Gastroesophageal sphincter (tissue), 4 donors: ENCODE measurements at regions not wholly inside any gene's neighbourhood (a gene's known extent, or its start where the extent isn't known, plus 50 kb on each side); places are given as distances from the start of the nearest gene placed in this dataset.

ENCODE experiments used
- ATAC-seq: fragments of 150-250 bp; one replicate; pipeline ENCODE4 v1.9.1; 2016; ENCODE audit warnings: mild to moderate bottlenecking, moderate library complexity
- H3K27ac ChIP-seq, 4 donors: fragments of 200-600 bp; sonication (generic) in 3 of 4; 1 replicate in 3 of 4; 2 replicates in 1 of 4; pipeline ENCODE4 v1.5.1; 2016 to 2019
- H3K27me3 ChIP-seq: fragments of 200-600 bp; sonication (generic); one replicate; pipeline ENCODE4 v1.5.1; 2019
- H3K36me3 ChIP-seq, 2 donors: fragments of 200-600 bp; sonication (generic); one replicate each; pipeline ENCODE4 v1.5.1; 2019; ENCODE audit warnings: control low read depth in 1 of 2
- H3K4me1 ChIP-seq, 3 donors: fragments of 200-600 bp; sonication (generic); 1 replicate in 2 of 3; 2 replicates in 1 of 3; pipeline ENCODE4 v1.5.1; 2016 to 2019; ENCODE audit warnings: control low read depth in 2 of 3
- H3K4me3 ChIP-seq, 2 donors: fragments of 200-600 bp; sonication (generic); one replicate each; pipeline ENCODE4 v1.5.1; 2019; ENCODE audit warnings: mild to moderate bottlenecking in 1 of 2, moderate library complexity in 1 of 2
- H3K9me3 ChIP-seq, 3 donors: fragments of 200-600 bp; sonication (generic); one replicate each; pipeline ENCODE4 v1.5.1; 2017 to 2019; ENCODE audit warnings: control low read depth in 2 of 3
- CTCF ChIP-seq, 4 experiments: fragments of 200-600 bp in 2 of 4; fragments of 450-650 bp in 2 of 4; sonication (generic) in 1 of 4; IDR thresholded peaks; one replicate each; pipeline ENCODE4 v1.5.1; 2017 to 2019; ENCODE audit warnings: antibody characterized with exemption in 4 of 4, mild to moderate bottlenecking in 2 of 4, moderate library complexity in 2 of 4
- EP300 ChIP-seq: sonication (generic); formaldehyde crosslinking; IDR thresholded peaks from one replicate; pipeline ENCODE4 v1.6.1; 2017; ENCODE audit warnings: antibody characterized with exemption, mild to moderate bottlenecking
- POLR2A ChIP-seq, 2 donors: fragments of 450-650 bp; IDR thresholded peaks; one replicate each; pipeline ENCODE4 v1.6.1; 2017; ENCODE audit warnings: antibody characterized with exemption in 2 of 2, mild to moderate bottlenecking in 2 of 2, moderate library complexity in 1 of 2
- POLR2AphosphoS5 ChIP-seq: sonication (generic); formaldehyde crosslinking; IDR thresholded peaks from one replicate; pipeline ENCODE4 v1.6.1; 2017; ENCODE audit warnings: antibody characterized with exemption
- WGBS, 2 donors: methylation state at CpG; one replicate each; pipeline ENCODE4 v1.1.5; 2018; ENCODE audit warnings: low coverage in 1 of 2; 5-methylcytosine and 5-hydroxymethylcytosine counted together

GRCh38 chr5:124550731-124551130 lies 195.7 kb downstream of the ZNF608 start:
- Histone ChIP-seq H3K4me3 (no peak overlapping the region), H3K27ac (no peak overlapping the region), H3K9me3 (no peaks in the 10 kb centered on the region), H3K4me1 (no peaks in the 10 kb centered on the region), H3K27me3 (no peaks in the 10 kb centered on the region), H3K36me3 (no peaks in the 10 kb centered on the region)
- no peak for TF ChIP-seq EP300
- WGBS, 2 donors: 72 to 80% methylated on average over 3 of the region's 3 CpGs
- ATAC-seq: no peak

GRCh38 chr5:124549891-124550436 lies 196.5 kb downstream of the ZNF608 start:
- Histone ChIP-seq H3K9me3 (no peaks in the 10 kb centered on the region), H3K27me3 (no peaks in the 10 kb centered on the region), H3K27ac (no peak overlapping the region), H3K36me3 (no peaks in the 10 kb centered on the region), H3K4me1 (no peaks in the 10 kb centered on the region), H3K4me3 (no peak overlapping the region)
- no peak for ATAC-seq
- WGBS, 2 donors: 81 to 93% methylated on average over 4 of the region's 4 CpGs
- TF ChIP-seq EP300 (no peak), POLR2A (IDR thresholded peaks at IDR 0.05) (no peak), CTCF (IDR thresholded peaks at IDR 0.05) (no peak), POLR2AphosphoS5 (no peak)

- no peak overlapping the region for H3K4me3 ChIP-seq
- H3K4me1 ChIP-seq: no peaks in the 10 kb centered on the region
- H3K27me3 ChIP-seq: no peaks in the 10 kb centered on the region
- H3K36me3 ChIP-seq: no peaks in the 10 kb centered on the region
- no peak overlapping the region for H3K27ac ChIP-seq
- no peaks in the 10 kb centered on the region for H3K9me3 ChIP-seq
- WGBS, 2 donors: 32 to 42% methylated on average over 2 of the region's 2 CpGs
- TF ChIP-seq EP300: no peak
- no peak for TF ChIP-seq CTCF (IDR thresholded peaks at IDR 0.05)
- TF ChIP-seq POLR2AphosphoS5: no peak
- no peak for TF ChIP-seq POLR2A (IDR thresholded peaks at IDR 0.05)
- ATAC-seq: no peak
Observed at GRCh38 chr5:124546643-124547042, 199.8 kb downstream of the ZNF608 start.

- TF ChIP-seq EP300 (no peak), POLR2A (IDR thresholded peaks at IDR 0.05) (no peak), CTCF (IDR thresholded peaks at IDR 0.05) (no peak), POLR2AphosphoS5 (no peak)
- H3K27me3 ChIP-seq: no peaks in the 10 kb centered on the region
- no peak overlapping the region for H3K4me3 ChIP-seq
- 79% methylated on average over 2 of the region's 2 CpGs; no CpG with 5 or more reads in 1 of the 2 donors for WGBS, 2 donors
- no peaks in the 10 kb centered on the region for H3K9me3 ChIP-seq
- ATAC-seq: no peak
- H3K36me3 ChIP-seq: no peaks in the 10 kb centered on the region
- no peaks in the 10 kb centered on the region for H3K4me1 ChIP-seq
- H3K27ac ChIP-seq: no peak overlapping the region
Observed at GRCh38 chr5:124544366-124545055, 201.9 kb downstream of the ZNF608 start.

- TF ChIP-seq POLR2A (IDR thresholded peaks at IDR 0.05): no peak
- TF ChIP-seq EP300: no peak
- TF ChIP-seq CTCF (IDR thresholded peaks at IDR 0.05): no peak
- no peak for TF ChIP-seq POLR2AphosphoS5
- Histone ChIP-seq H3K9me3 (no peaks in the 10 kb centered on the region), H3K27ac (no peak overlapping the region), H3K36me3 (no peaks in the 10 kb centered on the region), H3K4me1 (no peaks in the 10 kb centered on the region), H3K4me3 (no peak overlapping the region), H3K27me3 (no peaks in the 10 kb centered on the region)
- ATAC-seq: no peak
- WGBS, 2 donors: 67 to 79% methylated on average over 1 of the region's 1 CpG
Observed at GRCh38 chr5:124538931-124539330, 207.5 kb downstream of the ZNF608 start.
